ENCODE measurements at regions not wholly inside any gene's neighbourhood (a gene's known extent, or its start where the extent isn't known, plus 50 kb on each side); places are given as distances from the start of the nearest gene placed in this dataset.

GRCh38 chr6:101125380-101125971, 244.3 kb upstream of the ASCC3 start:
- TF ChIP-seq, protein P1, sequence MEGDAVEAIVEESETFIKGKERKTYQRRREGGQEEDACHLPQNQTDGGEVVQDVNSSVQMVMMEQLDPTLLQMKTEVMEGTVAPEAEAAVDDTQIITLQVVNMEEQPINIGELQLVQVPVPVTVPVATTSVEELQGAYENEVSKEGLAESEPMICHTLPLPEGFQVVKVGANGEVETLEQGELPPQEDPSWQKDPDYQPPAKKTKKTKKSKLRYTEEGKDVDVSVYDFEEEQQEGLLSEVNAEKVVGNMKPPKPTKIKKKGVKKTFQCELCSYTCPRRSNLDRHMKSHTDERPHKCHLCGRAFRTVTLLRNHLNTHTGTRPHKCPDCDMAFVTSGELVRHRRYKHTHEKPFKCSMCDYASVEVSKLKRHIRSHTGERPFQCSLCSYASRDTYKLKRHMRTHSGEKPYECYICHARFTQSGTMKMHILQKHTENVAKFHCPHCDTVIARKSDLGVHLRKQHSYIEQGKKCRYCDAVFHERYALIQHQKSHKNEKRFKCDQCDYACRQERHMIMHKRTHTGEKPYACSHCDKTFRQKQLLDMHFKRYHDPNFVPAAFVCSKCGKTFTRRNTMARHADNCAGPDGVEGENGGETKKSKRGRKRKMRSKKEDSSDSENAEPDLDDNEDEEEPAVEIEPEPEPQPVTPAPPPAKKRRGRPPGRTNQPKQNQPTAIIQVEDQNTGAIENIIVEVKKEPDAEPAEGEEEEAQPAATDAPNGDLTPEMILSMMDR (IDR thresholded peaks at IDR 0.05): no peak
- TF ChIP-seq POLR2A (IDR thresholded peaks at IDR 0.05): no peak

All from adrenal gland (tissue), 5 donors.